ENCODE measurements at regions not wholly inside any gene's neighbourhood (a gene's known extent, or its start where the extent isn't known, plus 50 kb on each side); places are given as distances from the start of the nearest gene placed in this dataset.

DNA sequence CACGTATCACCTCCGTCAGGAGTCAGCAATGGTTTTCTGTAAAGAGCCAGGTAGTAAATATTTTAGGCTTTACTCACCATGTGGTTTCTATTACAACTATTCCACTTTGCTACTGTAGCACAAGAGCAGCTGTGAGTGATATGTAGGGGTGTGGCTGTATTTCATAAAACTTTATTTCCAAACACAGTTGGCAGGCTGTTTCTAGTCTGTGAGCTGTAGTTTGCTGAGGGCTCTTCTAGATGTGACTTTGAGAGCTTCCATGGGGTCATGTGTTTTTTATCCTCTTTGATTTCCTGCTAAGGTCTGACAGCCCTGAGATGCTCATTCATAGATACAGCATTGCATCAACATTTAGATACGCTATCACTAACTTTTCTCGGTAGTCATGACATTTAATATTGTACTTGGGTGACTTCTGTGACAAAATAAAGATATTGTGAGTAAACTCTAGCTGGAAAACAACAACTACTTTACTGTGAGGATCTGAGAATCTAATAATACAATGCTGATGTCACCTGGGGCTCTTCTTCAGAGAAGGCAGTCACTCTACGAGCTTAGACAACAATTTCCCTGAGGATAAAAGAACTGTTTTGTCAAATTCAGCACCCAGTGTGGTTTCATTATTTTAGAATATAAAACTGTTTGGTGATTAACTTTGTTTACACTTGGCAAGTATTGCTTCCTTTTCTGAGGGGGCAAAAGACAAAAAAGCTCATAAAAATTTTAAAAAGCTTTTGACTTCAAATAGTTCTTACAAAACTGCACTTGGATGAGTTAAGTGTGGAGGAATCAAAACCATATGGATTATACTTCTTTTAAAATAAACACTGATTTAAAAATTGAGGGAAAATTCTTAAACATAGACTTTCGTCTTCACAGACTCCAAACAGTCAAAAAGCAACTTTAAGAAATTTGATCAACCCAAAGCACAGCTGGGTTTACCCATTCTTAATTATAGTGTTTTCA is 231.2 kb upstream of the DCN start:
- TF ChIP-seq, protein P1, sequence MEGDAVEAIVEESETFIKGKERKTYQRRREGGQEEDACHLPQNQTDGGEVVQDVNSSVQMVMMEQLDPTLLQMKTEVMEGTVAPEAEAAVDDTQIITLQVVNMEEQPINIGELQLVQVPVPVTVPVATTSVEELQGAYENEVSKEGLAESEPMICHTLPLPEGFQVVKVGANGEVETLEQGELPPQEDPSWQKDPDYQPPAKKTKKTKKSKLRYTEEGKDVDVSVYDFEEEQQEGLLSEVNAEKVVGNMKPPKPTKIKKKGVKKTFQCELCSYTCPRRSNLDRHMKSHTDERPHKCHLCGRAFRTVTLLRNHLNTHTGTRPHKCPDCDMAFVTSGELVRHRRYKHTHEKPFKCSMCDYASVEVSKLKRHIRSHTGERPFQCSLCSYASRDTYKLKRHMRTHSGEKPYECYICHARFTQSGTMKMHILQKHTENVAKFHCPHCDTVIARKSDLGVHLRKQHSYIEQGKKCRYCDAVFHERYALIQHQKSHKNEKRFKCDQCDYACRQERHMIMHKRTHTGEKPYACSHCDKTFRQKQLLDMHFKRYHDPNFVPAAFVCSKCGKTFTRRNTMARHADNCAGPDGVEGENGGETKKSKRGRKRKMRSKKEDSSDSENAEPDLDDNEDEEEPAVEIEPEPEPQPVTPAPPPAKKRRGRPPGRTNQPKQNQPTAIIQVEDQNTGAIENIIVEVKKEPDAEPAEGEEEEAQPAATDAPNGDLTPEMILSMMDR (IDR thresholded peaks at IDR 0.05; ENCODE audit: low read length), result no peak
- TF ChIP-seq EZH2 (optimal IDR thresholded peaks at IDR 0.05; ENCODE audit: low read depth, low read length) (no peak), EZH2phosphoT487 (IDR thresholded peaks at IDR 0.05; ENCODE audit: low read length) (no peak)
